Spinal cord (tissue), 9 donors: ENCODE measurements at regions not wholly inside any gene's neighbourhood (a gene's known extent, or its start where the extent isn't known, plus 50 kb on each side); places are given as distances from the start of the nearest gene placed in this dataset.
"Not testable (repeated sequence)": the region's sequence is repeated elsewhere in the genome, so short reads cannot be mapped to it uniquely, and the experiment has no call there.

Experiments used
- DNase-seq, 6 donors: peaks; one replicate each; pipeline versions ENCODE4 v3.0.0 to v3.0.0-alpha.2; 2013 to 2015; ENCODE audit warnings: low spot score in 6 of 6, low read depth in 4 of 6
- H3K27ac ChIP-seq: one replicate; pipeline ENCODE4 v1.5.1; 2013; ENCODE audit warnings: low read depth, low read length, control low read depth
- H3K27me3 ChIP-seq: one replicate; pipeline ENCODE4 v1.6.1; 2013; ENCODE audit warnings: low read length; ENCODE audit not compliant: control insufficient read depth, insufficient read depth
- H3K36me3 ChIP-seq: one replicate; pipeline ENCODE4 v1.6.1; 2013; ENCODE audit warnings: low read length; ENCODE audit not compliant: control insufficient read depth, insufficient read depth
- H3K4me1 ChIP-seq: one replicate; pipeline ENCODE4 v1.6.1; 2013; ENCODE audit warnings: low read length; ENCODE audit not compliant: control insufficient read depth, insufficient read depth
- H3K4me3 ChIP-seq: one replicate; pipeline ENCODE4 v1.5.1; 2013; ENCODE audit warnings: low read depth, low read length, control low read depth
- H3K9me3 ChIP-seq: one replicate; pipeline ENCODE4 v1.6.1; 2013; ENCODE audit warnings: low read length; ENCODE audit not compliant: control insufficient read depth, insufficient read depth
- WGBS: methylation state at CpG from one replicate; pipeline ENCODE4 v1.1.5; 2013; ENCODE audit warnings: missing lambda C conversion rate; ENCODE audit not compliant: insufficient coverage; 5-methylcytosine and 5-hydroxymethylcytosine counted together
- donor health status: healthy.

- H3K27ac ChIP-seq, H3K36me3 ChIP-seq, H3K4me1 ChIP-seq, H3K9me3 ChIP-seq, H3K27me3 ChIP-seq, DNase-seq, H3K4me3 ChIP-seq: not testable (repeated sequence)
- WGBS, result 96% methylated on average over 41 of the region's 43 CpGs
These were observed 137.8 kb downstream of the RFX6 start for GRCh38 chr6:117014641-117015473.

GRCh38 chr6:117015474-117015804 is 138.4 kb downstream of the RFX6 start:
- WGBS, result 71% methylated on average over 4 of the region's 4 CpGs
- not testable (repeated sequence) for H3K9me3 ChIP-seq, H3K27me3 ChIP-seq, H3K4me1 ChIP-seq, H3K36me3 ChIP-seq, H3K27ac ChIP-seq, DNase-seq, H3K4me3 ChIP-seq

DNA sequence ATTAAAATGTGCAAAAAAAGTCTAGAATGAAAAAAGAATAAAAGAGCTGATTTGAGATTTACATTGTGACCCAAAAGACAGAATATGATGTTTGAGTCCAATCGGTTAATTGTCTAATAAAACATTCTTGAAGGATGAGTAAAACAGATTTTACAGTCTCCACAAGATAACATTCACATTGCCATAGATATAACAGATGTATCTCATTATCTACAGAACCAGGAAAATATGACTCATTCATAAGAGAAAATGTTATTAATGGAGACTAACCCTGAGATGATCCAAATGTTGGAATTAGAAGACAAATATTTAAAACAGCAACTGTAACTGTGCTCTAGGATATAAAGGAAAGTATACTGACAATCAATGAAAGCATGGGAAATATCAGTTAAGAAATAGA is 141.7 kb downstream of the RFX6 start:
- DNase-seq, result no peak
- H3K27me3 ChIP-seq, result no peaks in the 10 kb centered on the region
- no peaks in the 10 kb centered on the region for H3K4me1 ChIP-seq
- H3K4me3 ChIP-seq, result no peak overlapping the region
- H3K27ac ChIP-seq, result no peak overlapping the region
- WGBS, result no CpG with 5 or more reads among the region's 1 CpG
- no peaks in the 10 kb centered on the region for H3K36me3 ChIP-seq
- peaks cover 3% of the 10 kb centered on the region for H3K9me3 ChIP-seq

GRCh38 chr6:117022774-117023173 is 145.7 kb downstream of the RFX6 start:
- no peak overlapping the region for H3K4me3 ChIP-seq
- peaks cover 2% of the 10 kb centered on the region for H3K9me3 ChIP-seq
- no peak overlapping the region for H3K27ac ChIP-seq
- DNase-seq, result no peak
- H3K27me3 ChIP-seq, result no peaks in the 10 kb centered on the region
- H3K4me1 ChIP-seq, result no peaks in the 10 kb centered on the region
- no peaks in the 10 kb centered on the region for H3K36me3 ChIP-seq

- WGBS, result 78% methylated on average over 3 of the region's 5 CpGs
- DNase-seq, result no peak
These were observed 148.3 kb downstream of the RFX6 start for GRCh38 chr6:117025310-117025709.

DNA sequence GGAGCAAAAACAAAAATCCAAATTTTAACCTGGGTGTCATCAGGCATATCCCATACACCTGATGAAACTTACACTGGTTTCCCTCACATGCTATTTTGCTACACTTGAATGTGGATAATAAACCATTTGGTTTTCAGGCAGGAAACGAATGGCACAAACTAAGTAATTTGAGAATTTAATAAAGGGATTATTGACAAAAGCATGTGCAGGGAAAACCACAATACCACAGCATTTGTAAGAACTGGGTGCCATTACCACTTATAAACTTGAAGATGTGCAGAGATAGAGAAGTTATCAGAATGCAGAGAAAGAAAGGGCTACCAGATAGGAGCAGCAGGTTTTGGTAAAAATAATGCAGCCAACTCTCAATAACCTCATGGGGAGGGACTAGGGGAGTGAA is 151.2 kb downstream of the RFX6 start:
- Histone ChIP-seq H3K27ac (no peak overlapping the region), H3K4me3 (no peak overlapping the region), H3K4me1 (no peaks in the 10 kb centered on the region), H3K9me3 (no peaks in the 10 kb centered on the region), H3K27me3 (no peaks in the 10 kb centered on the region), H3K36me3 (no peaks in the 10 kb centered on the region)
- no peak for DNase-seq
- WGBS, result 80% methylated on average over 1 of the region's 1 CpG

More at GRCh38 chr6:117025310-117025709, 148.3 kb downstream of the RFX6 start:
- Histone ChIP-seq H3K27me3 (no peaks in the 10 kb centered on the region), H3K4me3 (no peak overlapping the region), H3K36me3 (no peaks in the 10 kb centered on the region), H3K9me3 (no peaks in the 10 kb centered on the region), H3K27ac (no peak overlapping the region), H3K4me1 (no peaks in the 10 kb centered on the region)

DNA sequence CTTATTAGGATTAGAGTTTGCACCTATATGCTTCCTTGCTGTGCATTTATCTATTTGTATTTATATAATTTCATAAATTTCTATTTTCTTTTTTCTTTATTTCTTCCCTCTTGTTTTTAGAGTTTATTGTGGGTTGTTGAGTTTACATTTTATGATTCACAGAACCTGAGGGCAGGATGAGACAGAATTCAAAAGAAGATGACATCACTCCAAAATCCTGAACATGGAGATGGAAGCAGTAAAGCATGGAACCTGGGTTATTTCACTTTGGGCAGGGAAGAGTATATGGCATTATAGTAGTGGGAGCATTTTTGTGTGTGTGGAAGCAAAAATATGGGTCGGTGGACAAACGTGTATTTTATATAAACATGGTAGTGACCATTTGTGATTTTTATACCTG is 157.5 kb downstream of the RFX6 start:
- no peak for DNase-seq
- Histone ChIP-seq H3K27me3 (no peaks in the 10 kb centered on the region), H3K36me3 (no peaks in the 10 kb centered on the region), H3K4me1 (no peaks in the 10 kb centered on the region), H3K27ac (no peak overlapping the region), H3K4me3 (no peak overlapping the region), H3K9me3 (no peaks in the 10 kb centered on the region)
- no CpG with 5 or more reads among the region's 2 CpGs for WGBS

DNA sequence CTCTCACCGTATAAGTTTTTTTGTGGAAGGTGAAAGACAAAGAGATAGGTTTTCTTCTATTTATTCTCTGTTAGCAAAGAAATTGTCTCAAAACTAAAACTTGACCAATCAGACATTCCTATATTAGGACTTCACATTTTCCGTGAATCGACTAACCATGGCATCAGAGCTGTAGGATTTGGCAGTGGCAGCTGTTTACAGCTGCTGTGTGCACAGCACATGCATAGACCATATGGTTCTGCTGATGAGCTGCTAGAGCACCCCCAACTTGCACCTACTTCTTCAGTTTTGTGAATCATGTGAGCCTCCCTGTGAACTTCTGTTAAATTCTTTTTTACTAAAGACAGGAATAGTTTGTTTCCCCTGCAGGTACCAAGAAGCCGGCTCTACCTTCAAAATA is 157.9 kb downstream of the RFX6 start:
- Histone ChIP-seq H3K9me3 (no peaks in the 10 kb centered on the region), H3K27ac (no peak overlapping the region), H3K4me3 (no peak overlapping the region), H3K4me1 (no peaks in the 10 kb centered on the region), H3K27me3 (no peaks in the 10 kb centered on the region), H3K36me3 (no peaks in the 10 kb centered on the region)
- peak in 1 of 6 donors; percentile 28 for DNase-seq
- WGBS, result 76% methylated on average over 2 of the region's 4 CpGs

DNA sequence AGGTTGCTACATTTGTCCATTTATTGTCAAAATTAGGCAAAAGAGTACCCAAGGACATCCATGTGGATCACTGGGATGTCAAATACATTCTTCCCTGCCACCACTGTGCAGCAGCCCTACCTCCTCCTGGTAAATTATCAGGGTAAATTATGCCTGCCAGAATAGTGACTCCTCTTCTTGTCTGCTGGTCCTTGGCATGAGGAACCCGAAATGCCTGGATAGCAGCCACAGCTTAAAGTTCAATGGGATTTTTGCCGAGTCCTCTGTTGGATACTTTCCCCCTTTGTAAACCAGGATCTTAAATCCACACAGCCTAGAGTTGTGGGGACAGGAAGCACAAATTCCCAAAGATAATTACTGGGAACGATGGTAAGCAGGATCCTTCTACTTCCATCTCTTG is 173.3 kb downstream of the RFX6 start:
- Histone ChIP-seq H3K9me3 (peaks cover 2% of the 10 kb centered on the region), H3K36me3 (no peaks in the 10 kb centered on the region), H3K27me3 (no peaks in the 10 kb centered on the region), H3K4me1 (no peaks in the 10 kb centered on the region), H3K27ac (no peak overlapping the region), H3K4me3 (no peak overlapping the region)
- no peak for DNase-seq
- 100% methylated on average over 3 of the region's 3 CpGs for WGBS

DNA sequence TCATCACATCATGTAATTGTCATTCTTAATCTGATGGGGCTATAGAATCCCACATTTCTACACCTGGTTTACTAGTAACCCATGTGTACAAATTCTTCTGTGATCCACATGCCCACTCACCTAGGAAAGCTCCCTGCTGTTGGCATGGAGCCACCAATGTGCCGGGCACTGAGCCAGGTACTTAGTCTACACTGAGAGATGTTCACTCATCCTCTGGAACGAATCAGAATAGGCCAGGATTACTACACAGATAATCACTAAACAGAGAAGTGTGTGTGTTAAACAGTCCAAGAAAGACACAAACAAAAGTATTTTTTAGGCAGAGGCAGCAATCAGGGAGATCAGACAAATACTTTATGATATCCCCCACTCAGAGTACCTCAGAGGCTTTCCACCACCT is 193.2 kb upstream of the VGLL2 start:
- H3K4me1 ChIP-seq, result no peaks in the 10 kb centered on the region
- H3K27me3 ChIP-seq, result no peaks in the 10 kb centered on the region
- H3K27ac ChIP-seq, result no peak overlapping the region
- no peaks in the 10 kb centered on the region for H3K36me3 ChIP-seq
- no peaks in the 10 kb centered on the region for H3K9me3 ChIP-seq
- no CpG with 5 or more reads among the region's 2 CpGs for WGBS
- peak in 2 of 6 donors; percentile 4 to 42 for DNase-seq
- no peak overlapping the region for H3K4me3 ChIP-seq
